T-cell (primary cell): ENCODE measurements at regions not wholly inside any gene's neighbourhood (a gene's known extent, or its start where the extent isn't known, plus 50 kb on each side); places are given as distances from the start of the nearest gene placed in this dataset.

Experiments used
- ATAC-seq, 4 experiments: fragments of 200-7000 bp in 3 of 4; fragments of 150-1000 bp in 1 of 4; cut with Tn5 transposase; replicated peaks in 1 of 4; 1 replicate in 3 of 4; 2 replicates in 1 of 4; pipeline ENCODE4 v1.10.0; 2021; ENCODE audit warnings: moderate library complexity in 3 of 4, mild to moderate bottlenecking in 2 of 4, moderate number of reproducible peaks in 1 of 4
- CTCF ChIA-PET, 2 donors: fragments of 300-600 bp; sonication (Branson Sonifier 250); formaldehyde crosslinking; loops; one replicate each; lab custom pipeline; 2022; ENCODE audit warnings: antibody characterized with exemption in 2 of 2; lab: Charles Lee
- POLR2A ChIA-PET, 2 donors: fragments of 300-600 bp; sonication (Branson Sonifier 250); formaldehyde crosslinking; loops; one replicate each; lab custom pipeline; 2022; ENCODE audit warnings: antibody characterized with exemption in 2 of 2; lab: Charles Lee
- DNase-seq, 35 experiments: peaks; one replicate each; pipeline versions ENCODE4 v3.0.0 to v3.0.0-alpha.2; 2013 to 2023
- H3K27ac ChIP-seq: one replicate; pipeline ENCODE4 v1.5.1; 2013; ENCODE audit warnings: low read length
- H3K27me3 ChIP-seq, 2 experiments: replicated peaks in 1 of 2; 1 replicate in 1 of 2; 2 replicates in 1 of 2; pipeline versions ENCODE4 v1.6.1 to v1.7.0; 2013; ENCODE audit warnings: low read length in 1 of 2, mixed read lengths in 1 of 2; ENCODE audit not compliant: control insufficient read depth in 2 of 2, insufficient read depth in 2 of 2; ENCODE audit errors: extremely low read depth in 1 of 2
- H3K36me3 ChIP-seq, 2 donors: 1 replicate in 1 of 2; 2 replicates in 1 of 2; pipeline versions ENCODE4 v1.6.1 to v1.7.0; 2013; ENCODE audit warnings: low read length in 1 of 2; ENCODE audit not compliant: control insufficient read depth in 2 of 2, insufficient read depth in 1 of 2; ENCODE audit errors: extremely low read depth in 1 of 2
- H3K4me1 ChIP-seq, 2 experiments: 1 replicate in 1 of 2; 2 replicates in 1 of 2; pipeline versions ENCODE4 v1.6.1 to v1.7.0; 2013; ENCODE audit warnings: low read length in 2 of 2, mixed read lengths in 1 of 2; ENCODE audit not compliant: insufficient read depth in 2 of 2, control insufficient read depth in 1 of 2; ENCODE audit errors: extremely low read depth in 1 of 2
- H3K4me3 ChIP-seq, 2 donors: 1 replicate in 1 of 2; 2 replicates in 1 of 2; pipeline versions ENCODE4 v1.5.1 to v1.7.0; 2013; ENCODE audit warnings: mild to moderate bottlenecking in 2 of 2, low read length in 1 of 2, moderate library complexity in 1 of 2; ENCODE audit not compliant: control insufficient read depth in 1 of 2; ENCODE audit errors: extremely low read depth in 1 of 2
- H3K9me3 ChIP-seq: 2 replicates; pipeline ENCODE4 v1.7.0; 2013
- H3K27ac Mint-ChIP-seq, 2 donors: one replicate each; pipeline ENCODE4 v1.8.0; 2020 to 2021; ENCODE audit warnings: mild to moderate bottlenecking in 2 of 2, mixed read lengths in 2 of 2
- H3K27me3 Mint-ChIP-seq, 2 donors: one replicate each; pipeline ENCODE4 v1.8.0; 2021 to 2022; ENCODE audit warnings: mixed read lengths in 2 of 2
- H3K36me3 Mint-ChIP-seq: one replicate; pipeline ENCODE4 v1.8.0; 2021; ENCODE audit warnings: mixed read lengths
- H3K4me1 Mint-ChIP-seq, 3 donors: one replicate each; pipeline ENCODE4 v1.8.0; 2020 to 2022; ENCODE audit warnings: mixed read lengths in 3 of 3, mild to moderate bottlenecking in 1 of 3
- H3K4me3 Mint-ChIP-seq, 3 donors: one replicate each; pipeline ENCODE4 v1.8.0; 2020 to 2022; ENCODE audit warnings: mild to moderate bottlenecking in 3 of 3, mixed read lengths in 3 of 3, moderate library complexity in 3 of 3
- H3K9me3 Mint-ChIP-seq, 3 donors: one replicate each; pipeline ENCODE4 v1.8.0; 2020 to 2022; ENCODE audit warnings: mixed read lengths in 3 of 3
- WGBS: methylation state at CpG from one replicate; pipeline ENCODE4 v1.1.5; 2013; ENCODE audit warnings: missing lambda C conversion rate; ENCODE audit not compliant: insufficient coverage; 5-methylcytosine and 5-hydroxymethylcytosine counted together

- Histone ChIP-seq H3K4me3 (no peak overlapping the region), H3K27me3 (peaks cover 0 to 37% of the 10 kb centered on the region in 2 experiments), H3K9me3 (no peaks in the 10 kb centered on the region), H3K36me3 (no peaks in the 10 kb centered on the region), H3K27ac (no peak overlapping the region), H3K4me1 (no peaks in the 10 kb centered on the region)
- no peaks in the 10 kb centered on the region for H3K9me3 Mint-ChIP-seq
- ChIA-PET CTCF (no interaction called here), POLR2A (no interaction called here)
- no peaks in the 10 kb centered on the region for H3K36me3 Mint-ChIP-seq
- H3K4me3 Mint-ChIP-seq, result no peak overlapping the region
- no peak overlapping the region for H3K27ac Mint-ChIP-seq
- 84% methylated on average over 6 of the region's 10 CpGs for WGBS
- ATAC-seq (no peak), DNase-seq (no peak)
- H3K27me3 Mint-ChIP-seq, result peaks cover 29 to 42% of the 10 kb centered on the region in 2 donors
- no peaks in the 10 kb centered on the region for H3K4me1 Mint-ChIP-seq
These were observed 82.4 kb upstream of the RASGRF1 start for GRCh38 chr15:79172801-79173460.

- no peak overlapping the region for H3K27ac Mint-ChIP-seq
- ChIA-PET POLR2A (no interaction called here), CTCF (no interaction called here)
- no peaks in the 10 kb centered on the region for H3K9me3 Mint-ChIP-seq
- no peak overlapping the region for H3K4me3 ChIP-seq
- no peaks in the 10 kb centered on the region for H3K4me1 ChIP-seq
- no peaks in the 10 kb centered on the region for H3K36me3 Mint-ChIP-seq
- no peaks in the 10 kb centered on the region for H3K9me3 ChIP-seq
- no peaks in the 10 kb centered on the region for H3K4me1 Mint-ChIP-seq
- no peak for ATAC-seq
- no peak for DNase-seq
- H3K27me3 ChIP-seq, result peaks cover 0 to 36% of the 10 kb centered on the region in 2 experiments
- WGBS, result 83% methylated on average over 1 of the region's 7 CpGs
- no peak overlapping the region for H3K27ac ChIP-seq
- peaks cover 33 to 42% of the 10 kb centered on the region in 2 donors for H3K27me3 Mint-ChIP-seq
- H3K36me3 ChIP-seq, result no peaks in the 10 kb centered on the region
- H3K4me3 Mint-ChIP-seq, result no peak overlapping the region
These were observed 81.5 kb upstream of the RASGRF1 start for GRCh38 chr15:79172032-79172481.

GRCh38 chr15:79171320-79172031, 80.9 kb upstream of the RASGRF1 start:
- Mint-ChIP-seq H3K27ac (no peak overlapping the region), H3K36me3 (no peaks in the 10 kb centered on the region), H3K9me3 (no peaks in the 10 kb centered on the region), H3K4me1 (no peaks in the 10 kb centered on the region), H3K27me3 (peaks cover 33 to 39% of the 10 kb centered on the region in 2 donors), H3K4me3 (no peak overlapping the region)
- Histone ChIP-seq H3K27ac (no peak overlapping the region), H3K4me3 (no peak overlapping the region), H3K36me3 (no peaks in the 10 kb centered on the region), H3K4me1 (no peaks in the 10 kb centered on the region), H3K27me3 (peaks cover 0 to 38% of the 10 kb centered on the region in 2 experiments), H3K9me3 (no peaks in the 10 kb centered on the region)
- ChIA-PET CTCF (no interaction called here), POLR2A (no interaction called here)
- 58% methylated on average over 8 of the region's 11 CpGs for WGBS
- DNase-seq (no peak), ATAC-seq (no peak)

GRCh38 chr15:79170256-79170664, 79.7 kb upstream of the RASGRF1 start:
- Histone ChIP-seq H3K9me3 (no peaks in the 10 kb centered on the region), H3K4me3 (no peak overlapping the region), H3K27ac (no peak overlapping the region), H3K27me3 (peaks cover 0 to 46% of the 10 kb centered on the region in 2 experiments), H3K36me3 (no peaks in the 10 kb centered on the region), H3K4me1 (no peaks in the 10 kb centered on the region)
- no peaks in the 10 kb centered on the region for H3K4me1 Mint-ChIP-seq
- DNase-seq, result no peak
- no peak overlapping the region for H3K27ac Mint-ChIP-seq
- H3K36me3 Mint-ChIP-seq, result no peaks in the 10 kb centered on the region
- H3K9me3 Mint-ChIP-seq, result no peaks in the 10 kb centered on the region
- WGBS, result 76% methylated on average over 6 of the region's 6 CpGs
- ChIA-PET POLR2A (no interaction called here), CTCF (no interaction called here)
- H3K27me3 Mint-ChIP-seq, result peaks cover 32 to 41% of the 10 kb centered on the region in 2 donors
- no peak overlapping the region for H3K4me3 Mint-ChIP-seq
- no peak for ATAC-seq

- H3K9me3 ChIP-seq, result no peaks in the 10 kb centered on the region
- no peak overlapping the region for H3K4me3 ChIP-seq
- H3K36me3 Mint-ChIP-seq, result no peaks in the 10 kb centered on the region
- H3K27me3 Mint-ChIP-seq, result peaks cover 37 to 43% of the 10 kb centered on the region in 2 donors
- no peak overlapping the region for H3K27ac Mint-ChIP-seq
- H3K36me3 ChIP-seq, result no peaks in the 10 kb centered on the region
- peaks cover 0 to 43% of the 10 kb centered on the region in 2 experiments for H3K27me3 ChIP-seq
- H3K4me1 ChIP-seq, result no peaks in the 10 kb centered on the region
- ChIA-PET CTCF (no interaction called here), POLR2A (no interaction called here)
- no peaks in the 10 kb centered on the region for H3K4me1 Mint-ChIP-seq
- no CpG with 5 or more reads among the region's 4 CpGs for WGBS
- H3K9me3 Mint-ChIP-seq, result no peaks in the 10 kb centered on the region
- H3K4me3 Mint-ChIP-seq, result no peak overlapping the region
- no peak overlapping the region for H3K27ac ChIP-seq
- ATAC-seq (no peak), DNase-seq (no peak)
These were observed 79.0 kb upstream of the RASGRF1 start for GRCh38 chr15:79169526-79170133.

GRCh38 chr15:79168922-79169456, 78.4 kb upstream of the RASGRF1 start:
- ATAC-seq (no peak), DNase-seq (no peak)
- 25% methylated on average over 3 of the region's 6 CpGs for WGBS
- ChIA-PET POLR2A (no interaction called here), CTCF (no interaction called here)
- H3K27me3 Mint-ChIP-seq, result peaks cover 44 to 49% of the 10 kb centered on the region in 2 donors
- no peaks in the 10 kb centered on the region for H3K36me3 Mint-ChIP-seq
- no peaks in the 10 kb centered on the region for H3K36me3 ChIP-seq
- H3K4me1 Mint-ChIP-seq, result no peaks in the 10 kb centered on the region
- no peak overlapping the region for H3K27ac Mint-ChIP-seq
- no peak overlapping the region for H3K4me3 ChIP-seq
- no peak overlapping the region for H3K4me3 Mint-ChIP-seq
- no peaks in the 10 kb centered on the region for H3K9me3 Mint-ChIP-seq
- no peaks in the 10 kb centered on the region for H3K9me3 ChIP-seq
- no peaks in the 10 kb centered on the region for H3K4me1 ChIP-seq
- H3K27me3 ChIP-seq, result peaks cover 0 to 42% of the 10 kb centered on the region in 2 experiments
- H3K27ac ChIP-seq, result no peak overlapping the region
